Posterior cingulate gyrus (tissue), 11 donors: ENCODE measurements at regions not wholly inside any gene's neighbourhood (a gene's known extent, or its start where the extent isn't known, plus 50 kb on each side); places are given as distances from the start of the nearest gene placed in this dataset.
A peak's percentile ranks its signal among the peaks of the same experiment; 100 is the strongest.
"Not testable (repeated sequence)": the region's sequence is repeated elsewhere in the genome, so short reads cannot be mapped to it uniquely, and the experiment has no call there.

Experiments used
- DNase-seq, 10 donors: peaks; one replicate each; pipeline versions ENCODE4 v3.0.0 to v3.0.0-alpha.2; 2020 to 2021; ENCODE audit warnings: mixed read lengths in 3 of 10
- intact Hi-C: fragments of 100-400 bp; cut with DNase I; formaldehyde crosslinking; loops from one replicate; pipeline ENCODE4 v1.15.1; 2023

- intact Hi-C loops, result no loop called here
- no peak for DNase-seq
Measured at GRCh38 chr4:79850626-79851025, 222.4 kb downstream of the ANTXR2 start.

- no peak for DNase-seq
- intact Hi-C loops, result no loop called here
Measured at GRCh38 chr4:79848329-79848728, 224.7 kb downstream of the ANTXR2 start.

GRCh38 chr4:79847411-79847810 is 225.6 kb downstream of the ANTXR2 start:
- intact Hi-C loops, result no loop called here
- DNase-seq, result no peak

- intact Hi-C loops, result no loop called here
- no peak for DNase-seq
Measured at GRCh38 chr4:79842162-79842561, 230.9 kb downstream of the ANTXR2 start.

GRCh38 chr4:79833857-79834256 is 239.2 kb downstream of the ANTXR2 start:
- intact Hi-C loops, result no loop called here
- DNase-seq, result no peak

GRCh38 chr4:79831701-79832514 is 241.1 kb downstream of the ANTXR2 start:
- DNase-seq, result no peak
- intact Hi-C loops, result no loop called here

GRCh38 chr4:79831119-79831528 is 241.9 kb downstream of the ANTXR2 start:
- intact Hi-C loops, result no loop called here

GRCh38 chr4:79827283-79827682 is 245.7 kb downstream of the ANTXR2 start:
- intact Hi-C loops, result no loop called here
- no peak for DNase-seq

More at GRCh38 chr4:79831119-79831528, 241.9 kb downstream of the ANTXR2 start:
- DNase-seq, result no peak

GRCh38 chr4:79823148-79823763 is 249.8 kb downstream of the ANTXR2 start:
- DNase-seq, result no peak

GRCh38 chr4:79820427-79820826 is 252.6 kb downstream of the ANTXR2 start:
- peak in 1 of 10 donors; percentile 19 for DNase-seq
- intact Hi-C loops, result no loop called here

More at GRCh38 chr4:79823148-79823763, 249.8 kb downstream of the ANTXR2 start:
- intact Hi-C loops, result no loop called here

GRCh38 chr4:79807933-79808332 is 265.1 kb downstream of the ANTXR2 start:
- intact Hi-C loops, DNase-seq: not testable (repeated sequence)

- intact Hi-C loops, result no loop called here
Measured at GRCh38 chr4:79798047-79798446, 275.0 kb downstream of the ANTXR2 start.

GRCh38 chr4:79796948-79797347 is 276.1 kb downstream of the ANTXR2 start:
- intact Hi-C loops, result no loop called here
- no peak for DNase-seq

More at GRCh38 chr4:79798047-79798446, 275.0 kb downstream of the ANTXR2 start:
- no peak for DNase-seq

GRCh38 chr4:79788884-79789283 is 284.1 kb downstream of the ANTXR2 start:
- no peak for DNase-seq
- intact Hi-C loops, result no loop called here

GRCh38 chr4:79780129-79780528 is 292.9 kb downstream of the ANTXR2 start:
- intact Hi-C loops, result no loop called here
- no peak for DNase-seq

- DNase-seq, result no peak
- intact Hi-C loops, result no loop called here
Measured at GRCh38 chr4:79772510-79772909, 300.5 kb downstream of the ANTXR2 start.

GRCh38 chr4:79764120-79764519 is 308.9 kb downstream of the ANTXR2 start:
- intact Hi-C loops, result no loop called here
- no peak for DNase-seq

GRCh38 chr4:79763486-79764075 is 309.4 kb downstream of the ANTXR2 start:
- no peak for DNase-seq
- intact Hi-C loops, result no loop called here

GRCh38 chr4:79759793-79760192 is 313.2 kb downstream of the ANTXR2 start:
- intact Hi-C loops, result no loop called here

GRCh38 chr4:79757600-79757999 is 315.4 kb downstream of the ANTXR2 start:
- intact Hi-C loops, result no loop called here
- no peak for DNase-seq

More at GRCh38 chr4:79759793-79760192, 313.2 kb downstream of the ANTXR2 start:
- DNase-seq, result no peak

GRCh38 chr4:79756140-79756895 is 316.7 kb downstream of the ANTXR2 start:
- DNase-seq, result no peak
- intact Hi-C loops, result no loop called here
